T-helper 2 cell (primary cell): ENCODE measurements at regions not wholly inside any gene's neighbourhood (a gene's known extent, or its start where the extent isn't known, plus 50 kb on each side); places are given as distances from the start of the nearest gene placed in this dataset.
A peak's percentile ranks its signal among the peaks of the same experiment; 100 is the strongest.
"Not testable (repeated sequence)": the region's sequence is repeated elsewhere in the genome, so short reads cannot be mapped to it uniquely, and the experiment has no call there.

Experiments used
- DNase-seq, 5 experiments: peaks; one replicate each; pipeline versions ENCODE4 v3.0.0 to v3.0.0-alpha.2; 2012 to 2022

GRCh38 chr5:155514105-155514563 is 500.6 kb downstream of the KIF4B start:
- no peak for DNase-seq

GRCh38 chr5:155522540-155522939 is 509.0 kb downstream of the KIF4B start:
- DNase-seq, result no peak

- no peak for DNase-seq
Measured at GRCh38 chr5:155529362-155529761, 515.8 kb downstream of the KIF4B start.

- no peak for DNase-seq
Measured at GRCh38 chr5:155530046-155530445, 516.5 kb downstream of the KIF4B start.

- DNase-seq, result no peak
Measured at GRCh38 chr5:155532621-155533311, 519.2 kb downstream of the KIF4B start.

- no peak for DNase-seq
Measured at GRCh38 chr5:155540000-155540595, 526.5 kb downstream of the KIF4B start.

- DNase-seq, result no peak
Measured at GRCh38 chr5:155546075-155546474, 532.5 kb downstream of the KIF4B start.

GRCh38 chr5:155554500-155554899 is 540.9 kb downstream of the KIF4B start:
- no peak for DNase-seq

GRCh38 chr5:155556222-155556621 is 542.7 kb downstream of the KIF4B start:
- no peak for DNase-seq

GRCh38 chr5:155556700-155557099 is 543.1 kb downstream of the KIF4B start:
- no peak for DNase-seq

GRCh38 chr5:155562158-155562557 is 548.6 kb downstream of the KIF4B start:
- DNase-seq, result no peak

GRCh38 chr5:155564541-155564940 is 551.0 kb downstream of the KIF4B start:
- no peak for DNase-seq

- no peak for DNase-seq
Measured at GRCh38 chr5:155575861-155576260, 562.3 kb downstream of the KIF4B start.

- not testable (repeated sequence) for DNase-seq
Measured at GRCh38 chr5:155586808-155587207, 573.3 kb downstream of the KIF4B start.

GRCh38 chr5:155587458-155587857 is 573.9 kb downstream of the KIF4B start:
- DNase-seq, result no peak

GRCh38 chr5:155591273-155591672 is 577.7 kb downstream of the KIF4B start:
- no peak for DNase-seq

- DNase-seq, result no peak
Measured at GRCh38 chr5:155594270-155594669, 580.7 kb downstream of the KIF4B start.

GRCh38 chr5:155595791-155596190 is 582.2 kb downstream of the KIF4B start:
- DNase-seq, result no peak

- DNase-seq, result no peak
Measured at GRCh38 chr5:155598552-155598951, 585.0 kb downstream of the KIF4B start.

GRCh38 chr5:155605920-155606319 is 592.4 kb downstream of the KIF4B start:
- no peak for DNase-seq

- peak in 2 of 5 experiments; percentile 1 to 18 for DNase-seq
Measured at GRCh38 chr5:155616779-155617392, 603.3 kb downstream of the KIF4B start.

- no peak for DNase-seq
Measured at GRCh38 chr5:155619688-155620087, 606.1 kb downstream of the KIF4B start.

GRCh38 chr5:155620821-155621410 is 607.4 kb downstream of the KIF4B start:
- no peak for DNase-seq
